ENCODE measurements at regions not wholly inside any gene's neighbourhood (a gene's known extent, or its start where the extent isn't known, plus 50 kb on each side); places are given as distances from the start of the nearest gene placed in this dataset.

DNA sequence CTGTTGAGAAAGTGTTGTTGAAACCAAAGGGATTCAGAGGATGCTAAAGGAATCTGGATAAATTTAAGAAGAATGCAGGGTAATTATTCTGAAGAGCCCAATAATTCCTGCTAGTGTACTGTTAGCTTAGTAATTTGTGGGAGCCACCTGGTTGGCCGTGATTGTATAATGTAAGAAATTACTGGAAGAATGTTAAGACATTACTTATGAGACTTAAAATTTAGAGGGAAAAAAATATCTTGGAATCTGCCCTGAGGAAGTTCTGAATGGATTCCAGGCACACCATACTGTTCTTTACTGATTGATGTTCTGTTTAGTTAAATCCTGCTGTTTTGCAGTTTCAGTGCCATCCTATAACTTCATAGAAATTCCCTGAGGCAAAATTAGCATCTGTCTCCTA is 155.0 kb upstream of the RHOBTB1 start:
- Histone ChIP-seq H3K4me1 (replicated peaks) (no peaks in the 10 kb centered on the region), H3K9me3 (no peaks in the 10 kb centered on the region), H3K36me3 (no peaks in the 10 kb centered on the region), H3K27me3 (replicated peaks; ENCODE audit: insufficient read depth) (no peaks in the 10 kb centered on the region), H3K4me3 (no peak overlapping the region), H3K27ac (no peak overlapping the region)
- intact Hi-C loops (cut with DNase I), result no loop called here
- DNase-seq (ENCODE audit: low spot score), result no peak
- 48% methylated on average over 1 of the region's 1 CpG for WGBS
- TF ChIP-seq POLR2AphosphoS5 (IDR thresholded peaks at IDR 0.05), result no peak
- TF ChIP-seq, protein P1, sequence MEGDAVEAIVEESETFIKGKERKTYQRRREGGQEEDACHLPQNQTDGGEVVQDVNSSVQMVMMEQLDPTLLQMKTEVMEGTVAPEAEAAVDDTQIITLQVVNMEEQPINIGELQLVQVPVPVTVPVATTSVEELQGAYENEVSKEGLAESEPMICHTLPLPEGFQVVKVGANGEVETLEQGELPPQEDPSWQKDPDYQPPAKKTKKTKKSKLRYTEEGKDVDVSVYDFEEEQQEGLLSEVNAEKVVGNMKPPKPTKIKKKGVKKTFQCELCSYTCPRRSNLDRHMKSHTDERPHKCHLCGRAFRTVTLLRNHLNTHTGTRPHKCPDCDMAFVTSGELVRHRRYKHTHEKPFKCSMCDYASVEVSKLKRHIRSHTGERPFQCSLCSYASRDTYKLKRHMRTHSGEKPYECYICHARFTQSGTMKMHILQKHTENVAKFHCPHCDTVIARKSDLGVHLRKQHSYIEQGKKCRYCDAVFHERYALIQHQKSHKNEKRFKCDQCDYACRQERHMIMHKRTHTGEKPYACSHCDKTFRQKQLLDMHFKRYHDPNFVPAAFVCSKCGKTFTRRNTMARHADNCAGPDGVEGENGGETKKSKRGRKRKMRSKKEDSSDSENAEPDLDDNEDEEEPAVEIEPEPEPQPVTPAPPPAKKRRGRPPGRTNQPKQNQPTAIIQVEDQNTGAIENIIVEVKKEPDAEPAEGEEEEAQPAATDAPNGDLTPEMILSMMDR (IDR thresholded peaks at IDR 0.05), result no peak
- TF ChIP-seq POLR2A (IDR thresholded peaks at IDR 0.05), result no peak

DNA sequence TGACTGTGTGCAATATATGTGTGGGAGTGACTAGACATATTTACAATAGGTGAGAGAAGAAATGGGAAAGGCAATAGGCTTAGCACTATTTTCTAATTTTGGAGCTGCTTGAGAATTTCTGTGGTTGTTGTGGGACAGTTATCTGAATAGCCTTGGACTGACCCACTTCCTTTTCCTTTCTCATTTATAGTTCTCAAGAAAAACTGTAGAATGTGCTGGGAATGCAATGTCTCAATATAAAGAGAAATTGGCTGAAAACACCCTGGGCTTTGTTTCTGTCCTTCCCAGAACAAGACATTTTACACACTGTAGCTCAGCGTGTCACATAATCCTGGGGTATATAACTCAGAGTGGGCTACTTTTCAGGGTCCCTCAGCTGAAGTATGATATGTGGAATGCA is 153.0 kb upstream of the RHOBTB1 start:
- TF ChIP-seq, protein P1 (IDR thresholded peaks at IDR 0.05), result no peak
- TF ChIP-seq POLR2AphosphoS5 (IDR thresholded peaks at IDR 0.05) (no peak), POLR2A (IDR thresholded peaks at IDR 0.05) (no peak)
- intact Hi-C loops (cut with DNase I), result no loop called here
- Histone ChIP-seq H3K4me3 (no peak overlapping the region), H3K36me3 (no peaks in the 10 kb centered on the region), H3K4me1 (replicated peaks) (no peaks in the 10 kb centered on the region), H3K27me3 (replicated peaks; ENCODE audit: insufficient read depth) (no peaks in the 10 kb centered on the region), H3K27ac (no peak overlapping the region), H3K9me3 (no peaks in the 10 kb centered on the region)
- 92% methylated on average over 1 of the region's 1 CpG for WGBS
- no peak for DNase-seq (ENCODE audit: low spot score)

DNA sequence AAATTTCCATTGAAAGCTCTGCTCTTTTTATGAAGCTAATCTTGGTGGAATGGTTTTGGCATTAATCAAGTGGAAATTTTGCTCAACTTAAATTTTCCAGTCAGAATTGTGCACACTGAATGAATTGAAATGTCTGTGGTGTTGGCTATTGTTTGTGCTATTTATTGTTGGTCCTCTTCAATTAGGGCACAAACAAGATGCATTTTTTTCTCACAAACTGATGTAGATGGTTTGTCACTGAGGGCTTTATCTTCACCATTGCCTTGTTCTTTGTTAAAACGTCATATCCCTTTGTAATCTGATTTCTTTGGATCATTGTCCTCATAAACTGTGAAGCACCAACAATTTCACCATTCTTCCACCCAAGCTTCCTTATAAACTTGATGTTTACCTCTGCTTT is 152.1 kb upstream of the RHOBTB1 start:
- H3K36me3 ChIP-seq, result no peaks in the 10 kb centered on the region

DNA sequence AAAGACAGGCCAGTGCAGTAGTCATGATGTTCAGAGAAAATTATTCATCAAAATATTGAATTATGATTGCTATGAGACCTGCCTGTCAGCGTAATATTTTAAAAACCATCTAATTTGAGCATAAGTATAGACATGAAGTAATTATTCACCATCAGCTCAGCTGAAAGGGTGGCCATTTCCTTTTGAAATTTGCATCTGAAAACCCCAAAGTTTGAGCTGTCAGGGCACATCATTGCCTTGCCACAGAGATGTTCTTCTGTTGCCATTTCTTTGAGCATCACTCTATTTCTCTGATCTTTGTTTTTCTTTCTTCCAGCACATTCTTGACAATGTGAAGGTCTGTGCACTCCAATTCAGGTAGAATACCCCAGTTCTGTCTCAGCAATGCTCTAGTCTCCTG is 147.5 kb upstream of the RHOBTB1 start:
- H3K27ac ChIP-seq, result no peak overlapping the region
- no peaks in the 10 kb centered on the region for H3K4me1 ChIP-seq (replicated peaks)
- DNase-seq (ENCODE audit: low spot score), result no peak
- no peak overlapping the region for H3K4me3 ChIP-seq
- no peaks in the 10 kb centered on the region for H3K36me3 ChIP-seq
- TF ChIP-seq, protein P1 (IDR thresholded peaks at IDR 0.05), result no peak
- no peak for TF ChIP-seq POLR2A (IDR thresholded peaks at IDR 0.05)
- TF ChIP-seq POLR2AphosphoS5 (IDR thresholded peaks at IDR 0.05), result no peak
- intact Hi-C loops (cut with DNase I), result no loop called here
- no peaks in the 10 kb centered on the region for H3K9me3 ChIP-seq
- WGBS, result 82% methylated on average over 1 of the region's 1 CpG
- no peaks in the 10 kb centered on the region for H3K27me3 ChIP-seq (replicated peaks; ENCODE audit: insufficient read depth)

More for the DNA sequence above, 152.1 kb upstream of the RHOBTB1 start:
- H3K4me1 ChIP-seq (replicated peaks), result no peaks in the 10 kb centered on the region
- DNase-seq (ENCODE audit: low spot score), result no peak
- no peaks in the 10 kb centered on the region for H3K9me3 ChIP-seq
- no peak overlapping the region for H3K27ac ChIP-seq
- no peaks in the 10 kb centered on the region for H3K27me3 ChIP-seq (replicated peaks; ENCODE audit: insufficient read depth)
- H3K4me3 ChIP-seq, result no peak overlapping the region
- intact Hi-C loops (cut with DNase I), result no loop called here
- 63% methylated on average over 1 of the region's 1 CpG for WGBS
- TF ChIP-seq POLR2A (IDR thresholded peaks at IDR 0.05) (no peak), POLR2AphosphoS5 (IDR thresholded peaks at IDR 0.05) (no peak)
- TF ChIP-seq, protein P1 (IDR thresholded peaks at IDR 0.05), result no peak

DNA sequence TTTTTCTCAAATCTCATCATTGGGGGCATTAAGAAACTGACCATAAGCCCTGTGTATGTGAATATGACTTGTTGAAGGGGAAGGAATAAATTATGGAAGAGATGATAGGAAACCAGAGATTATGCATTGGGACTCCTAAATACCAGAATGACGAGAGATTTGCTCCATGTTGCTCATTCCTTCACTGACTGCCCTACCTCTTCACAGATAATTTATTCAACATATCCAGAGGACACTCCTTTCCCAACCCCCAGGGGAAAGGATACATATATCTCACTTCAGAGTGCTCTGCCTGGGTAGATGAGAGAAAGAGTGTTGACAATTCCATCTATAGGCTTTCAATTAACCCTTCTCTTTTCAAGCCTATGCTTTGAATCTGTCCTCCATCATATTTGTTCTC is 145.3 kb upstream of the RHOBTB1 start:
- Histone ChIP-seq H3K36me3 (no peaks in the 10 kb centered on the region), H3K4me1 (replicated peaks) (no peaks in the 10 kb centered on the region), H3K9me3 (no peaks in the 10 kb centered on the region), H3K27ac (no peak overlapping the region), H3K27me3 (replicated peaks; ENCODE audit: insufficient read depth) (no peaks in the 10 kb centered on the region), H3K4me3 (no peak overlapping the region)
- no peak for TF ChIP-seq POLR2A (IDR thresholded peaks at IDR 0.05)
- TF ChIP-seq, protein P1 (IDR thresholded peaks at IDR 0.05), result no peak
- TF ChIP-seq POLR2AphosphoS5 (IDR thresholded peaks at IDR 0.05), result no peak
- intact Hi-C loops (cut with DNase I), result no loop called here
- DNase-seq (ENCODE audit: low spot score), result no peak
- WGBS, result 97% methylated on average over 1 of the region's 1 CpG

All from prostate gland (tissue), 2 donors.